ENCODE measurements at regions not wholly inside any gene's neighbourhood (a gene's known extent, or its start where the extent isn't known, plus 50 kb on each side); places are given as distances from the start of the nearest gene placed in this dataset.
"Not testable (repeated sequence)": the region's sequence is repeated elsewhere in the genome, so short reads cannot be mapped to it uniquely, and the experiment has no call there.

DNA sequence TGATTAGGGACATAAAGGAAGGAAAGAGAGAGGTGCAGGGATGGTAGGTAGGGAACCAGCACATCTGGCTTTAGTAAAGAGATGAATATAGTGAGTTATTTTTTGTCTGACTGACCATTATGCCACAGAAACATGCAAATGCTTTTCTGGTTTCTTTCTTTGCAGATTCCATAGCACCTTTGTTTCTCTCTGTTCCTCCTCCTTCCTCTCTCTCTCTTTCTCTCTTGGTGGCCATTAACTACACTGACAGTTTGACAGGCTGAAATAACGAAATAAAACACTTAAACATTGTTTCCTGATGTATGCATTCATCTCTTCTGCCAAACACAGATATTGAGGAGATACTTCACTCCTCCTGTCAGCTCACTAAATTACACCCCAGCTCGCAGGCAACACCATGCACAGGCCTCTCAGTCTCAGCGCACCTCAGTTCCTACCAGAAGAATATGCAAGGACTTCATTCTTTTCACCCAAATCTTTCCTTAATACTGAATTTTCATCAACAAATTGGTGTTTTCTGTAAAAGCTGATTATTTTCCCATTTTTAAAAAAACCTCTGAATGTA, 406.9 kb upstream of the SOX5 start:
- DNase-seq = no peak

GRCh38 chr12:24352363-24352762, 402.9 kb upstream of the SOX5 start:
- no peak for DNase-seq

GRCh38 chr12:24349051-24349799, 399.8 kb upstream of the SOX5 start:
- no peak for DNase-seq

DNA sequence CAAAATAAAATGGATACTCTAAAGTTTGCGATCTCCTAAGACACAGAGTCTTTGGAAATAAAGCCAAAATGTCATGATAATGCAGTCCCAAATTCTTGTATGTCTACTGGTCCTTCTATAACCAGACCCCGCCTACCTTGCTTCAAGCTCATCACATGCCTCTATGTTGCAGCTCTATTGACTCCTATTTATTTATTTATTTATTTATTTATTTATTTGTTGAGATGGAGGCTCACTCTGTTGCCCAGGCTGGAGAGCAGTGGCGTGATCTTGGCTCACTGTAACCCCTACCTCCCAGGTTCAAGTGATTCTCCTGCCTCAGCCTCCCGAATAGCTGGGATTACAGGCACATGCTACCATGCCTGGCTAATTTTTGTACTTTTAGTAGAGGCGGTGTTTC, 398.7 kb upstream of the SOX5 start:
- not testable (repeated sequence) for DNase-seq

- DNase-seq = peak; percentile 42
Observed at GRCh38 chr12:24328261-24328660, 378.8 kb upstream of the SOX5 start.

DNA sequence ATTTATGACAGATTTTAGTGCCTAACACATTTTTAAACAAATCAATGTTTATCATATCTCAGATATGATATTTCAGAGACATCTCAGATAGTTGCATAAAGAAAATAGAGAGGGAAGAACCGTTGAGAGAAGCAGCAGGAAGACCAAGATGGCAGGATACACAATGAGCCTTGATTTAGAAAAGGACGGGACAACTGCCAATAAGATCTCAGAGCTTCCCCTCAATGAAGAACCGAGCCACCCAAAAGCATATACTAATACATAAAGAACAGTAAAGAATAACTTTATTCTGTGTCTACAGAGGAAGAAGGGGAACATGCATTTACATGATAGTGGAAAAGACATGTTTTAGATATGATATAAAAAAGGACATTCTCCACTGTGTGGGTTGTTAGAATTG, 375.9 kb upstream of the SOX5 start:
- no peak for DNase-seq

DNA sequence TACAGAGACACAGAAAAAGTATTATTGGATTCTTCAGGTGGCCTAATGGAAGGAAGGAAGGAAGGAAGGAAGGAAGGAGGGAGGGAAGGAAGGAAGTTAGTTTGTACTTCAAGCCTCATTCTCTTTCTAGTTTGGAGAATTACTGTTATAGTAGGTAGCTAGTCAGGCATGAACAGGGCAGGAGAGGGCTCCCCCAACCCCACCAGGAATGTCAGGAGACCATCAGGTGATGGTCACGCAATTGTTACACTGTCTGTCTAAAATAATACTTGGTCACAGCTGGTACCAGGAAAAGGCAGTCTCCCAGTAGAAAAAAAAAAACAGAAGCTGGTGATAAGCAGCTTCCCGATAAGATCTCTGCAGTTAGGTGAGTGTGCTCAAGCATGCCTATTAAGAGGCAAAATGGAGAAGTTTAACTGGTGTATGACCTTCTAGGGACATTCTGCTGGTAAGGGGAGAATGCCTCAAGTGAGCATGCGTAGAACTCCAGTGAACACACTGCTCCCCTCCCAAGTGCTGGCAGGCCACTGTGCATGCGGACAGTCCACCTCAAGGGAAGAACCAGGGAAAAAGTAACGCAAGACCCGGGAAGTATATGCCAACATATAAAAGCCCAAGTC, 358.4 kb upstream of the SOX5 start:
- no peak for DNase-seq

DNA sequence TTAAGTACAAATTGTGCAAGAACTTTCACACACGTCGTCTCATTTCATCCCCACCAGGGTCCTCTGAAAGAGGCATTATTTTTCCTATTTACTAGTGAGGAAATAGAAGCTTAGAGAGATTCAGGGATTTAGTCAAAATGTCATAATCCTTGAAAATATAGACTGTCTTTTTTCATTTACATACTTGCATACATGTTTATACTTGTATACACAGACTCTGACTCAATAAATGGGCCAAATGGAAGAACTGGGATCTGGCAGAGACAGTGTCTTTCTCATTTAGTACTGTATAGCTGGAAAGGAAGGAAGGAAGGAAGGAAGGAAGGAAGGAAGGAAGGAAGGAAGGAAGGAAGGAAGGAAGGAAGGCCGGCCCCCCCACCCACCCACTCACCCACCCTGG, 357.7 kb upstream of the SOX5 start:
- no peak for DNase-seq

DNA sequence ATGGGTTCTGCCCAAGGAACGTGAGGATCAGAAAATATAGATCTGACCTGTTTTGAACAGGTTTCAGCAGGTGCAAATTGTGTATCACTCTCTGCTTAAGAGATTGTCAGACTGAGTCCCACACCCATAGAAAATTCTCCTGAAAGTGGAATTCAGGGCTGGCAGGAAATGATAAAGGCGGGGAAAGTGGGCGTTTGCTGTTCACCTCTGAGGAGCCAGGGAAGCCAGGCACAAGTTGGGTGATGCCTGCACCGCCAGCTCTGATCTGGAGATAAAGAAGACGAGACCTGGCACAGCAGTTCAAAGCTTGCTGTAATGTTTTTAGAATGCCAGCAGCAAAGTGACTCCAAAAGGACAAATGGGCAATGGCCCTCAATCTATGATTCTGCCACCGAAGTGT, 356.5 kb upstream of the SOX5 start:
- no peak for DNase-seq

- no peak for DNase-seq
Observed at GRCh38 chr12:24304285-24304684, 354.8 kb upstream of the SOX5 start.

DNA sequence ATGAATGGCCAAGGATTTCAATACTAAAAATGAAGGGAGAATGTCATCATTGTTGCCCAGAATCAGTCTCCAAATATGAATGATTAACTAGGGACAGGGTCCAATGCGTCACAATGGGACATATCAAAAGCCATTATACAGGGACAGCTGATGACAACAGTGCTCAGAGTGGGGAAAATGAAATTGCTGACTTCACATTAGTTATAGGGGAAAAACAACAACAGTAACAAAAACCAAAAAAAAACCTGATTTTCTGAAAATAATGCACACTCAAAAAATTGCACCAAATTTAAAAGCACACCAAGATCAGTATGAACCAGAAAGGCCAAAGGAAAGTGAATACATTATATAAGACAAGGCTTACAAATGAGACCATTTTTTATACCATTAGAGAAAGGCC, 353.2 kb upstream of the SOX5 start:
- DNase-seq = no peak

GRCh38 chr12:24297516-24297915, 348.0 kb upstream of the SOX5 start:
- DNase-seq = no peak

- no peak for DNase-seq
Observed at GRCh38 chr12:24293549-24293948, 344.1 kb upstream of the SOX5 start.

DNA sequence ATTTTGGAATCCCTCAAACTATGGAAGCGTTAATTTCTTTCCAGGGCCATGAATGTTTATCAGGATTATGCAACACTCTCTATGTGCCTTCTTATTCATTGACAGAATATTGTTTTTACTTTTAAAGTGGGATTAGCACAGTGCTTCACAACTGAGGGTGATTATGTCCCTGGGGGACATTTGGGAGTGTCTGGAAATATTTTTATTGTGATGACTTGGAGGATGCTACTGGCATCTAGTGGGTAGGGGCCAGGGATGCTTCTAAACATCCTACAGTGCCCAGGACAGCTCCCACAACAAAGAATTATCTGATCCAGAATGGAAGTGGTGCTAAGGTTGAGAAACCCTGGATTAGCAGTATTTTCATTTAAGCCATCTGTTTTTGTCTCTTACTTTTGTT, 338.5 kb upstream of the SOX5 start:
- no peak for DNase-seq

DNA sequence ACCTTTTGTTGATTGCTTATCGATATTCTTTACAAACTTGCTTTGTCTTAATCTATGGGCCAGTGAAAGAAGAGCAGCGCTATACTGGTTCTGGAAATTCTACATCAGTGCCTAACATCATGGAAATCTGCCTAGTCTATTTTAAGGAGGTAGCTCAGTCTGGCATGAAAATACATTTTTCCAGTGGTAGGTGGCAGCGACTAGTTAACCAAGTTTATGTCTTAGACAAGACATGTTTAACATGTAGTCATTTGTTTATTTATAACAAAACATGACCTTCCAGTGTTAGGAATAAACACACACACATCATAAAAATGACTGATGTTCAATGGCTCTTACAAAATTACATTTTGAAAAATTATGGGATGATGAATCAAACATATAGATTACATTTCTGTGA, 336.0 kb upstream of the SOX5 start:
- no peak for DNase-seq

DNA sequence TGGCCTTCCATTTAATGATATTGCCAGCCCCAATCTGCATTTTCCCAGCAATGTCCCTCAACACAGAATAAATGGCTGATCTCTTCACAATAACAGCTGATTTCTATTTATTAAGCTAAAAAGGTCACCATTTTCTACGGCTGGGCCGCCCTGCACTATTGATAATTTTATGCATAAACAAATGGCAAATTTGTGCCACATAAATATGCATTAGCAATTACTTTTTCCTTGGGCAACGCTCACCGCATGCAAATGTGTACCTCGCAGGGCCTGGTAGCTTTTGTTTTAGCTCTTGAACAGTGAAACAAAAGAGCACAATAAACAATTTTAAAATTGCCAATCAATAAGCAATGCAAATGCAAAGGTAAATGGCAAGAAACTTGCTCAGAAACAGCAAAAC, 331.9 kb upstream of the SOX5 start:
- DNase-seq = no peak

- no peak for DNase-seq
Observed at GRCh38 chr12:24280056-24280842, 330.8 kb upstream of the SOX5 start.

GRCh38 chr12:24278832-24279231, 329.4 kb upstream of the SOX5 start:
- DNase-seq = no peak

DNA sequence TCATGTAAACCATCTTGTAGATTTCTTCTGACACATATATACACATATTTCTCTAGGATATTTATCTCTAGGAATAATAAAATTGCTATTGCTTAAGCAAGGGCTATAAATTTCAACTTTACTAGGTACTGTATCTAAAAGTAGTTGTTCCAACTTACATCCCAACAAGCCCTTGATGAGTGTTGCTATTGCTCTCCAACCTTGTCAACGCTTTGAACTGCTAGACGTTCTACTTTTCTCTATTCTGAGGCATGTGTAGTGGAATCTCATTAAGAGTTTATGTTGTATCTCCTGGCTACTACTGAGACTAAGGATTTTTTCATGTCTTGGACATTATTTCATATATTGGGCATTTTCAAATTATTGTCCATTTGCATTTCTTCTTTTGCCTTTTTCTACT, 321.5 kb upstream of the SOX5 start:
- DNase-seq = no peak

DNA sequence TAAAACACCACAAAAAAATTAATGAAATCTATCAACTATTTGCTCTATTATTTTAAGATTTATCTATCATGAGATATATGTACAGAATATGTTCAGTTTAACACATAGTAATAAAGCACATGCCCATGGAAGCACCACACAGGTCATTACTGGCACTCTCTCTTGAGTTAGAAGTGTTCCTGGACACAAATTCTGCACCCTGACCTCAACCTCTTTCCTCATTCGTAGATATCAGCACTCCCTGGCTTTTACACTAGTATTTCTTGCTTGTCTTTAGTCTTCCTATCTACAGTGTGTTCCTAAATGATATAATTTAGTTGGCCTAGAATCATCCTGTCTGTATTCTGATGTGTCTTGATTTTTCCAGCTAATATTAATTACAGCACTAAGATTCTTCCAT, 321.0 kb upstream of the SOX5 start:
- no peak for DNase-seq

- no peak for DNase-seq
Observed at GRCh38 chr12:24268663-24269186, 319.3 kb upstream of the SOX5 start.

GRCh38 chr12:24266982-24267381, 317.5 kb upstream of the SOX5 start:
- DNase-seq = no peak

DNA sequence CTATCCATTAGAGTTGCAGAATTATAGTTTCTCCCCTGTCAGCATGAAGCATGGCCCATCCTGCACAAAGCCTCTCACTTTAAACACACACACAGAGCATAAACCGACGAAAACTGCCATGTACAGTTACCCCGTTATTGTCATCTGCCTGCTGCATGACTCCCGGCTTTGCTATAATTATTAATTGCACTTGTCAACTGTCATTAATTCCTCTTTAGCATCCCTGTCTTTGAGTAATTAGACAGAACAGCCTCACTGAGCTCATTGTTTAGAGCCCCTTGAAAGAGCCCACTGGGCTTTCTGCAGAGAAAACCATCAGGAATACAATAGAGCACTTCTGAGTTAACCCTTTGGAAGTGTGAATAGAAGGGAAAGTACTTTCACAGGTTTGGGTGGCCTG, 307.2 kb upstream of the SOX5 start:
- DNase-seq = peak; percentile 49

Measured in NCI-H1105 (cell line).